DMS153 treated with DMSO at 0.1 percent for 48 hours (cell line): ENCODE measurements at regions not wholly inside any gene's neighbourhood (a gene's known extent, or its start where the extent isn't known, plus 50 kb on each side); places are given as distances from the start of the nearest gene placed in this dataset.

Experiments used
- DNase-seq: peaks from one replicate; lab custom pipeline; 2025; ENCODE audit not compliant: unreplicated experiment; lab: John Stamatoyannopoulos, UW

DNA sequence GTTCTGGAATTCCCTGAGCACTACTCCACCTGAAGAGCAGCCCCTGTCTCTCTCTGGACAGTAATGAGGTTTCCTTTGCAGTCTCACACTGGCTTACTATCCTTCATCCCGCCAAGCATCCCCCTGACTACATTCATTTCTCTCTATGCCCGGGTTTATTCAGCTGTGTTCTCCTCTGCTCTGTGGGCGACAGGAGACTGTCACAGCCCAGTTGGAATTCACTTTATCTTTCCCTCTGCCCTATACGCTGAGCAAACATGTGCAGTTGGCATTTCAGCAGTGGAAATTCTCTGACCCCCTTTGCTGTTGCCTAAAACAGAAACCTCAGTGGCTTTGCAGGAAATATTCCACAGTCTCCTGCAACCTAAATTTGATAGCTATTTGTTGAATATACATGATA, 83.5 kb upstream of the MAX start:
- no peak for DNase-seq

DNA sequence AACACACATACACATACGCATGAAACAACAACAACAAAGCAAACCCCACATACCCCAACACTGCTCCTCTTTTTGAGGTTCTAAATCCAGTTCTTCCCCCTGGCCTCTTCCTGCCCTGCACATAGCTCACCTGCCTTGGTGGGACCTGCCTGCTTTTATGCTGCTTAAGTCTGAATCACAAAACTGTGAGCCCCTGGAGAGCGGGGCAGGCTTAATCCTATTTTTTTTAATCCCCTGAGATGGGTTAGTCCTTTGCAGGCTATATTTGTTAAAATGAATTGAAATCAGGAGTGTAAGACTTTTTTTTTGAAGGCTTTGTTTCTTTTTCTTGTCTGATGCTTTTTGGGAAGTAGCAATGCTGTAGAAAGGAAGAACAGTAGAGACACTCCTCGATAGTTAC, 84.6 kb upstream of the MAX start:
- DNase-seq, result no peak

DNA sequence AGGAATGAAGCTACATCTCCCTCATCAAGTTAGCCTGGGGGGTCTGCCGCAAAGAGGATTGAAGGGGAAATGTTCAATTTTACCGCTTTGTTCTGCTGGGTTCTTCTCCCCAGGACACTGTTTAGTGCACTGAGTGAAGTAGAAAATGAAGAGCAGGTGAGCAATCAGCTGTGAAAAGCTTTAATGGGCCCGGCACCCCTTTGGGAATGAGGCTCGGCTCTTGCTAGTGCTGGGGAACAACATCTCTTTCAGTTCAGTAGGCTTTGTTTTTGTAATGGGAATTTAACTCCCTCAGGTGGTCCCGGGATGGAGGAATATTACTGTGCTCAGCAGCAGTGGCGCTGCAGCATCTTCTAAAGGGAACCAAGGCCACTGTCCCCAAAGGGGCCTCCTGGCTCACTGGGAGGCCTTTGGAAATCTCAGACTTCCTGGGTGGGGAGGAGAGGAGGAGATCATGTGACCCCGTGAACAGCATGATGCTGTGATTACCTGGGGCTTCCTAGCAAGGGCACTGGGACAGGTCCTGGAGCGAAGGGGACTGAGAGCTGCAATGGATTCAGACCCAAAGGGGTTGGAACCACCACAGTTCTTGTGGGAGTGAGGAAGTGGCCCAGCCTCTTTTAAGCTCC, 85.2 kb upstream of the MAX start:
- no peak for DNase-seq

DNA sequence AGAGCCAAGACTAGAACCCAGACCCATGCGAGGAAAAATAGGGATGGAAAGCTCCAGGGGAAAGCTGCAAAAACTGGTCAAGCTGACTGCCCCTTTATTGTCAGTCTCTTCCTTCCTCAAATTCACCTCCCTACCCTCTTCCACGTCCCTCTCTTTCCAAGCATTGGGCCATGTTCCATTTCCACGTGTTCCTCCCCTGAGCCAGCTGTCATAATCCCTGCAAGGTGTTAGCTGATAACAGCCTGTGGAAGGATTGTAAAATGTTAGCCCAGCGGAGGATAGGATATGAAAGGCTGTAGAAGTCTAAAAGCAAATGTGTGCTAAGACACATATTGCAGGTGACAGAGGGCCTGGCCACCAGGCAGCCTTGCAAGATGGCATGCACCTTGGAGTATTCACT, 88.0 kb upstream of the MAX start:
- no peak for DNase-seq

DNA sequence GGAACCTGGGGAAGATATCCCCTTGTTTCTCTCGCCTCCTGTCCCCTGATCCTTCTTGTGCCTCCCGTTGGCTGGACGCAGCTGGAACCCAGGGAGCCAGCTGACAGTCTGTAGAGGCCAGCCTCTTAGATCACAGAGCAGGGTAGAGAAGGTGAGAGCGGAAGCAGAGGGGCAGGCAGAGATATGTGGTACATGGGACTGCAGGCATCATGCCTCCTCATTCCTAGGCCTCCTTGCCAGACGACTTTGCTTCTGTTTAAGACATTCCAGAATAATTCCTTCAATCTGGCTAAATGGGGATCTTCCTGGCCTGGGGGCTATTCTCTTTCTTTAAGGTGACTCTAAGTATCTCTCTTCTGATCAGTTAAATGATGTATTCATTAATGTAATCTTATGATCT, 89.4 kb upstream of the MAX start:
- DNase-seq, result no peak

DNA sequence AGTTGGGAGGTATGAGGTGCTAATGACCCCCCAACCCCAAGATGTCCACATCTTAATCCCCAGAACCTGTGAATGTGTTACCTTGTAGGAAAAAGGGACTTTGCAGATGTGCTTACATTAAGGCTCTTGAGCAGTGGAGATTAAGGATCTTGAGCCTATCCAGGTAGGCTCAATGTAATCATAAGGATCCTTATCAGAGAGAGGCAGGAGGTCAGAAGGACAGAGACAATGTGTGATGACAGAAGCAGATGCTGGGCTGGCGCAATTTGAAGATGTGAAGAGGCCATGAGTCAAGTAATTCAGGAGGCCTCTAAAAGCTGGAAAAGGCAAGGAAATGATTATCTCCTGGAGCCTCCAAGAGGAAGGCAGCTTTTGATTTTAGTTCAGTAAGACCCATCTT, 90.4 kb upstream of the MAX start:
- DNase-seq, result no peak

DNA sequence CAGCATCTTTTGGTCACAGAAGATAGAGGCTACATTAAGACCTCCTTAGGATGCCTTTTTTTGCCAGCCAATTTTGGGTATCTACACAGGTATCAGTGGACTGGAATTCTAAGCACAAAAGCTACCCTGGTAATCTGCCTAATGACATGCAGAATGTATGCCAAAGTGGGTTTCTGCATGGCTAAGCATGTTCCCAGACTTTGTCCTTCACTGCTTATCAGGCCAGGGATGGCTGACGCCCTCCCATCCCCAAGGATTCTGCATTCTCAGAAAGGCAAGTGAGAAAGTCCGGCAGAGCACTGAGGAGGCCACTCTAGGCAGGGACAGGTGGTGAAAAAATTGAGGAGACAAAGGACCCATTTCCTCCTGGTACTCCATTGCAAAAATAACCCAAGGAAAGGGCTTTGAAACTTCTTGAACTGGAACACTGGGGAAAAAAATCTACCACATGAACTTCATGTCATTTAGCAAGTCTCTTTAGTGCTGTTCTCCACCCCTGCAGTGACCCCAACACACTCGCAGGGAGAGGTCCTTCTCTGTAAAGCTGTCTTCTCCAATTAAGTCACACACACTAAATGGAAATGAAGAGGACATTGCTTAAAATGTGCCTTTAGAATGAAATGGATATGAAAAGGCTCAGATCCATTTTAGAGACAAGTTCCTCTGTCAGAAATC, 91.7 kb upstream of the MAX start:
- DNase-seq, result no peak

DNA sequence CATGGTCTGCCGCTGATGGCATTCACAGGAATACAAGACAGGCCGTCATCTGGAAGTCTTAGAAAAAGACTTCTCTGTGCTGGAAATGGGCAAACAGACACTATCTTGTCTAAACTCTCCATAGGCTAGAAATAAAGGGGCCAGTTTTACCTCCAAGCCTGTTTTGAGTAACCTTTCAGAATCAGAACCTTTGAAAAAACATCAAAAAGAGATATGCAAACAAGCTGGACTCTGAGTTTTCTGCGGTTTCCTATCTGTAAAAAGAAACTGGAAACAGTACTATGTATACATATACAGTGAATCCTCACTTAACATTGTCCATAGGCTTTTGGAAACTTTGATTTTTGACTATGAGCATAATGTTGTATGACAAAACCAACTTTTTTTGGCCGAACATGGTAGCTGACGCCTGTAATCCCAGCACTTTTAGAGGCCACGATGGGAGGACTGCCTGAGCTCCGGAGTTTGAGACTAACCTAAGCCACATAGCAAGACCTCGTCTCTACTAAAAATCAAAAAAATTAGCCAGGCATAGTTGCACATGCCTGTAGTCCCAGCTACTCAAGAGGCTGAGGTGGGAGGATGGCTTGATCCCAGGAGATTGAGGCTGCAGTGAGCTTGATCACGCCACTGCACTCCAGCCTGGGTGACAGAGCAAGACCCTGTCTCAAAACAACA, 92.9 kb upstream of the MAX start:
- no peak for DNase-seq

DNA sequence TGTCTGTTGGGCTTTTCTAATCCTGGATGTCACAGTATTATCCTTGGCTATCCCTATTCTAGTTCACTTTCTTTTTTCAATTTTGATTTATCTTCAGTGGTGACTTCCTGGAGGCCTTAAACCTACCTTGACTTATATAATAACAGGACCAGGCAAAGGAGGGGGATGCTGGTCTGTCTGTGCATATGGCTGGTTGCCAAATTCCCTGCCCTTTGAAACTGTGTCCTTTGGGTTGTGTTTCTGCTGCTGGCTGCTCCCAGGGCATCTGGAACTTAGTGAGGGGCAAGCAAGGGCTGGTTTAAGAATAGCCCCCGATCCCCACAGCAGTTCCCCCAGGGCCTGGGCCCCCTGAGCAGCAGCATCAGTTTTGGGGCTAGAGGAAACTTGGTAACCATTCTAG, 96.0 kb upstream of the MAX start:
- no peak for DNase-seq

DNA sequence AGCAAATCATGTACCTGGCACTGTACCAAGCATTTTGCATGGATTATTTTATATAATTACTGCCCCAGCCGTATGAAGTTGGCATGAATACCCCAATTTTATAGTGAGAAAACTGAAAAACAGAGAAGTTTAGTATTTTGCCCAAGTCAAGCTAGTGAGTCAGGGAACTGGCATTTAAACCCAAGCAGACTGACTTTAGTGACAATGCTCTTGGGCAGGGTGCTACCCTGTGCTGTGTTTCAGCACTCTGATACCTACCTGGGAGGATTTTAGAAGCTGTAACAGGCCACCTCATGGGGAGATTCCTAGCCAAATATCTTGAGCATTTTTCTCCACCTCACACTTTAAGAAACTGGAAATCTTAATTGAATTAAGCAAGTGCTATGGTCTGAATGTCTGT, 98.1 kb upstream of the MAX start:
- DNase-seq, result no peak

DNA sequence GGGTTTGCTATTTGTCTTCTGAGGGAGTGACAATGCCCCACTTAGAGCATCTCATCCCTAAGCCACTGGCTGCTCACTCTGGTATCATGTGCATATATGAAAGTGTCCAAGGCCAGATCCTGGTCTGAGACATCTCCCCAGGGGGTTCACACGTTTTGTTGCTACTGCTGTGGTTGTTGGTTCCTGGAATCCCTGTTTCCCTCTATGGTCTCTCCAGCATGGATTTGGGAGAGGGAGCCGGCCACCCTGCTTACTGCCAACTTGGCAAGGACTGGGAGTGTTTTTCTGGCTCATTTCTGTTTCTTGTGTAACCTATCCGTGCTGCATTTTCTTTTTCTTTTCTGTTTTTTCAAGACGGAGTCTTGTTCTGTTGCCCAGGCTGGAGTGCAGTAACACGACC, 101.3 kb upstream of the MAX start:
- no peak for DNase-seq

DNA sequence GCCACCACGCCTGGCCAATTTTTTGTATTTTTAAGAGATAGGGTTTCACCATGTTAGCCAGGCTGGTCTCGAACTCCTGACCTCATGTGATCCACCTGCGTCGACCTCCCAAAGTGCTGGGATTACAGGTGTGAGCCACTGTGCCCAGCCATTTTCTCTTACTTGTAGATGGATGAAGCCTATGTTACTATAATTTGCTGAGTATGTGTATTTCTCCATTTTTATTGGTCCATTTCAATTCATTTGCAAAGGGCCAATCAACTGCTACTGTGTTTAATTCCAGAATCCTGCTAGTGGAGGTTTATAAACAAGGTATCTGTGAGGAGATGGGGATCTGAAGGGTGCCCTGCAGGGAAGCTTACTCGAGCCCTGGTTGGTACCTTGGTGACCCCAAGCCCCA, 101.7 kb upstream of the MAX start:
- DNase-seq, result no peak

DNA sequence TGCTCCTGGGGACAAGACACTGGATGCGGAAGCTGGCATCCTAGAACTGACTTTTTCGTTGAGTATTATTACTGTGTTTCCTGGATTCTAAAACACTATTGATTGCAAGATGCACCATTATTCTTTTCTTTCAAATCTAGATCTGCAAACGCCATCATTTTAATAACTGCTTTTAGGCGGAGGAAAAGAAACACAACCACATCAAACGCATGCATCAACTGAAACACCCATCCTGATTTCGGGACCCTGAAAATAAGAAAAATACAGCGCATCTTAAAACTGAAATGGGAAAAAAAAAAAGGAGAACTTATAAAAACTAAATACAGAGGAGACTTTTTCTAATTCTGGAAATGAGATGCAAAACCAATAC, 103.7 kb upstream of the MAX start:
- DNase-seq, result no peak

DNA sequence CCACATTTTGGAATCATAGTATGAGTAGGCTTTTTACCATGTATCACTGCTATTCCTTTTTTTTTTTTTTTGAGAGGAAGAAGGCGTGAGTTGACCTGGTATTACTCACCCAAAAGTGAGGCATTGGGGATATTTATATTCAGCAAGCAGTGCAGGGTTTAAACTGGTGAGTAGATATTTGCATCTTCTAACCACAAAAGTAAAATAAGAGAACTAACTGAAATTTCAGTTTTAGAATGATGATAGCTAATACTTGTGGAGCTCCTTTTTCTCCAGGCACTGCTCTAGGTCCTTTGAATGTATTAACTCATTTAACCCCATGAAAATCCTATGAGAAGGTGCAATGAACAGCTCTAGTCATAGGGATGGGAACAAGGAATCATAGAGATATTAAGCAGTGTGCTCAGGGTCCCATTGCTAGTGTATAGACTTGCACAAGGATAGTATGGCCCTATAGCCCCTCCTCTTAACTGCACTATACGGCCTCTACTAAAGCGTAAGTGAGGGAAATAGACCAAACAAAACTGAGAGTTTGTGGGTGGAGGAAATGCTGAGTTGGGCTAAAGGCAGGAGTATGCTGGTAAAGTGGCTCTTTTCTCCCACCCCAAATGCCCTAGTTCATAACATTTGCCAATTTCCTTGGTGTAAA, 104.3 kb upstream of the MAX start:
- no peak for DNase-seq

DNA sequence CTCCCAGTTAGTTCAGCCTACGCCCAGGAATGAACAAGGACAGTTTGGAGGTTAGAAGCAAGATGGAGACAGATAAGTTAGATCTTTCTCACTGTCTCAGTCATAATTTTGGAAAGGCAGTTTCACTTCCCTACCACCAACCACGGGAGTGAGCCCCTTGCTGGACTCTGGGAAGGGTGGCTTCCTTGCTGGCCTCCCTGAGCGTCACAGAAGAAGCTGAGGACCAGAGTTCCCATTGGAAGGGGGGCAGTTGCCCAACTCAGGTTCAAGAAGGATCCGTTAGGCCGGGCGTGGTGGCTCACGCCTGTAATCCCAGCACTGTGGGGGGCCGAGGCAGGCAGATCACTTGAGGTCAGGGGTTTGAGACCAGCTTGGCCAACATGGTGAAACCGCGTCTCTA, 106.2 kb upstream of the MAX start:
- no peak for DNase-seq

DNA sequence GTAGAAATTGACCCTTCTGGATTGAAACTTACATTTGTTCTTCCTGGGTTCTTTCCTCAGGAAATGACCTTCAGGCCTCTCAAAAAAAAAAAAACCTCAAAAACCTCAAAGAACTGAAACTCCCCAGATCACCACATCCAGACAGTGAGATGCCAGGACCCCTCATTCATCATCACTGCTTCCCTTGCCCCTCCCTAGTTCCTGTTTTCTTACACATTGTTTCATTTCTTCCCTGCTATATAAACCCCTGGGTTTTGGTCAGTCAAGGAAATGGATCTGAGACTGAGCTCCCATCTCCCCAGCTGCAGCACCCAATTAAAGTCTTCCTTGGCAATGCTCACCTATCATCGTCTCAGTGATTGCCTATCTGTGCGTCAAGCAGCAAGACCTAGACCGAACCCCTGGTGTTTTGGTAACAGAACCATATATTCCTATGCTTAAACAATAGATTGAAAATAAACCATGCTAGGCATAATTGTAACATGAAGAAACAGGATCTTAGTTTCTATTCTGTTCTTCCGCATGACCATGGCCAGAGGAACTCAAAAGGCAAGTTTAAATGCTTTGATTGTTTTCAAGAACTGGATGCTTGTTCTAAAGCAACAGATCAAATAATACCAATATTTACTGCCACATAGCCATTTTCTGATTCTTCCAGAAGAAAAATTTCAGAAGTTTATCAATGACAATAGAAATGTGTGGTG, 108.0 kb upstream of the MAX start:
- DNase-seq, result no peak

DNA sequence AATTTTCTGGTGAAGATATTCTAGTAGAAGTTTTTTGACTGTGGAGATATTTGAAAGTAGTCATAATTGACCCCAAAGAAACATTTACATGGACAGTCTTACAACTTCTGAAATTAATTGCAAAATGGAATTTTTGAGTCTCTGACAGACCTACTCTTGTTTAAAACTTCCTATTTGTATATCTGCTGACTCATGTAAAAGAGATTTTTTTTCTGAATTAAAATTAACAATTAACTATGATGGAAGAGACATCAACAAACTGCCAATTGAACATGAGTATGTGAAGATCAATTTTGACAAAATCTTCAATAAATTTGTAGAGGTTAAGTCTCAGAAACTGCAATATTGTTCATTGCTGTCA, 108.5 kb upstream of the MAX start:
- no peak for DNase-seq

DNA sequence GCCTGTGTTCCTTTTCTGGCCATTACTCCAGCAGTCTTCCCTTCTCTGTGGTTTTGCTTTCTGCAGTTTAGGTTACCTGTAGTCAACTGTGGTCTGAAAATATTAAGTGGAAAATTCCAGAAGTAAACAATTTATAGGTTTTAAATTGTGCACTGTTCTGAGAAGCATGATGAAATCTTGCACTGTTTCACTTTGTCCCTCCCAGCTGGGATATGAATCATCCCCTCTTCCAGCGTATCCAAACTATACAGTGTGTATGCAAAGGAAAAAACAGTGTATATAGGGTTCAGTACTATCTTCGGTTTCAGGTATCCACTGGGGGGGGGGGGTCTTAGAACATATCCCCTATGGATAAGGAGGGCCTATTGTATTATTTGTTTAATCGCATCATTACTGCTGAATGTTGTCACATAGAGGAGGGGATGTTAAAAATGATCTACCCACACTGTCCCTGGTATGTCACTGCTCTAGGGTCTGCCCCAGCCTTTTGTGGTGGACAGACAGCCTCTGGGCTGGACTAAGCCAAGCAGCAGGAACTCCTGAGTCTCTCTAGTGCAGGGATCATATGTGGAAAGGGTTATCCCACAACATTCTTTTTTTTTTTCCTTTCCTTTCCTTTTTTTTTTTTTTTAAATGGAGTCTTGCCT, 109.1 kb upstream of the MAX start:
- no peak for DNase-seq

DNA sequence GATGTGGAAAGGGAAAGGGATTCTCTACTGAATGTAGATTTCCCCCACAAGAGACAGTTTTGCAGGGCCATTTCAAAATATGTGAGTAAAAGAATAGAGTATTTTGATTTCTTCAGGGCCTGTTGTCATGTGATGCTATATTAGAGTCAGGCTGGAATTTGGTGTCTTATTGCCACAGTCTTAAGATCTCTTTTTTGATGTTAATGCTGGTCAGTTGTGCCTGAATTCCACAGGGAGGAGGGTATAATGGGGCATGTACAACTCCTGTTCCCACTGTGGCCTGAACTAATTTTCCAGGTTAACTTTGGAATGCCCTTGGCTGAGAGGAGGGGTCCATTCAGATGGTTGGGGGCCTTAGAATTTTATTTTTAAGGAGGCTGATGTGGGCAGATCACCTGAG, 111.0 kb upstream of the MAX start:
- no peak for DNase-seq

DNA sequence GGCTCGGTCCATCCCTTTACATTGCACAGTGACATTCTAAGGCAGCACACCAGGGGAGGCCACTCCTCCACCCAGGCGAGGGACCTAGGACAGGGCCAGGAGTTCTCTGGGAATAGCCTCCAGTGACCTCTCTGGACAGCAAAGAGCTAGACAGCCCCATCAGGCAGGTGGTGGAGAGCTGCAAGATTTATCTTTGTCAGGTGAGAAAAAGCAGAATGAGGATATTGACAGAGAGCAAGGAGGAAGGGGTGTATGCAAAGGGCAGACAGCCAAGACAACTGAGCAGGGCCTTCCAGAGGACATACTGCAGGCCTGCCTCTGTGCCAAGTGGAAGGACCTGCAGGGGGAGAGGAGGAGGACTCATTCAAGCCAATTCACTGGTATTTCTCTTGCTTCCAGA, 112.4 kb upstream of the MAX start:
- no peak for DNase-seq

DNA sequence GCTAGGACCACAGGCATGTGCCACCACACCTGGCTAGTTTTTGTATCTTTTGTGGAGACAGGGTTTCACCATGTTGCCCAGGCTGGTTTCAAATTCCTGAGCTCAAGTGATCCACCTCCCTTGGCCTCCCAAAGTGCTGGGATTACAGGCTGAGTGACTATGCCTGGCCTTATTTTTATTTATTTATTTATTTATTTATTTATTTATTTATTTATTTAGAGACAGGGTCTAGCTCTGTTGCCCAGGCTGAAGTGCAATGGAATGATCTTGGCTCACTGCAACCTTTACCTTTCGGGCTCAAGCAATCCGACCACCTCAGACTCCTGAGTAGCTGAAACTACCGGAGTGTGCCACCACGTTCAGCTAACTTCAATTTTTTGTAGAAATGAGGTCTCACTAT, 117.0 kb upstream of the MAX start:
- no peak for DNase-seq
